COLO829 (cell line): ENCODE measurements at regions not wholly inside any gene's neighbourhood (a gene's known extent, or its start where the extent isn't known, plus 50 kb on each side); places are given as distances from the start of the nearest gene placed in this dataset.
"Not testable (repeated sequence)": the region's sequence is repeated elsewhere in the genome, so short reads cannot be mapped to it uniquely, and the experiment has no call there.

Experiments
- DNase-seq: peaks from one replicate; pipeline ENCODE4 v3.0.0; 2012; ENCODE audit warnings: low spot score

GRCh38 chr11:50088231-50088630, 55.6 kb downstream of the OR4C45 start:
- no peak for DNase-seq

GRCh38 chr11:50098186-50098725, 65.6 kb downstream of the OR4C45 start:
- no peak for DNase-seq

- no peak for DNase-seq
Observed at GRCh38 chr11:50102916-50103315, 70.2 kb downstream of the OR4C45 start.

GRCh38 chr11:50140686-50141085, 108.0 kb downstream of the OR4C45 start:
- not testable (repeated sequence) for DNase-seq

- not testable (repeated sequence) for DNase-seq
Observed at GRCh38 chr11:50146308-50146707, 113.6 kb downstream of the OR4C45 start.

- not testable (repeated sequence) for DNase-seq
Observed at GRCh38 chr11:50147946-50148345, 115.3 kb downstream of the OR4C45 start.

- DNase-seq = no peak
Observed at GRCh38 chr11:50155508-50155907, 122.8 kb downstream of the OR4C45 start.

GRCh38 chr11:50164050-50164449, 131.4 kb downstream of the OR4C45 start:
- DNase-seq = no peak

- DNase-seq = no peak
Observed at GRCh38 chr11:50169634-50170033, 137.0 kb downstream of the OR4C45 start.

- DNase-seq = no peak
Observed at GRCh38 chr11:50170115-50170514, 137.4 kb downstream of the OR4C45 start.

GRCh38 chr11:50174189-50174588, 141.5 kb downstream of the OR4C45 start:
- peak; percentile 0 for DNase-seq

GRCh38 chr11:50174975-50175374, 142.3 kb downstream of the OR4C45 start:
- no peak for DNase-seq

GRCh38 chr11:50178737-50179136, 146.1 kb downstream of the OR4C45 start:
- DNase-seq = no peak

GRCh38 chr11:50181334-50181733, 148.7 kb downstream of the OR4C45 start:
- no peak for DNase-seq

- DNase-seq = no peak
Observed at GRCh38 chr11:50182486-50182885, 149.8 kb downstream of the OR4C45 start.

GRCh38 chr11:50183170-50183569, 150.5 kb downstream of the OR4C45 start:
- not testable (repeated sequence) for DNase-seq

- DNase-seq = no peak
Observed at GRCh38 chr11:50186146-50186545, 153.5 kb downstream of the OR4C45 start.

- no peak for DNase-seq
Observed at GRCh38 chr11:50187220-50187619, 154.5 kb downstream of the OR4C45 start.

GRCh38 chr11:50188040-50188439, 155.4 kb downstream of the OR4C45 start:
- DNase-seq = no peak

- no peak for DNase-seq
Observed at GRCh38 chr11:50192743-50193142, 160.1 kb downstream of the OR4C45 start.

GRCh38 chr11:50214376-50214775, 181.7 kb downstream of the OR4C45 start:
- no peak for DNase-seq

GRCh38 chr11:50220651-50221050, 188.0 kb downstream of the OR4C45 start:
- no peak for DNase-seq

GRCh38 chr11:50238368-50238767, 205.7 kb downstream of the OR4C45 start:
- DNase-seq = not testable (repeated sequence)

GRCh38 chr11:50246183-50246582, 213.5 kb downstream of the OR4C45 start:
- DNase-seq = no peak

GRCh38 chr11:50246699-50247098, 214.0 kb downstream of the OR4C45 start:
- no peak for DNase-seq
